IMR-90 (cell line): ENCODE measurements at regions not wholly inside any gene's neighbourhood (a gene's known extent, or its start where the extent isn't known, plus 50 kb on each side); places are given as distances from the start of the nearest gene placed in this dataset.

Experiments
- CEBPB ChIP-seq: IDR thresholded peaks from 2 replicates; pipeline ENCODE4 v1.6.1; 2012; ENCODE audit warnings: low read depth, low read length, improper control_type of control experiment
- MAFK ChIP-seq: IDR thresholded peaks from 2 replicates; pipeline ENCODE4 v1.6.1; 2012; ENCODE audit warnings: low read depth, low read length, improper control_type of control experiment
- MAZ ChIP-seq: IDR thresholded peaks from 2 replicates; pipeline ENCODE4 v1.6.1; 2012; ENCODE audit warnings: low read depth, mild to moderate bottlenecking, low read length, improper control_type of control experiment, moderate library complexity, borderline replicate concordance
- POLR2A ChIP-seq: IDR thresholded peaks from 2 replicates; pipeline ENCODE4 v1.6.1; 2012; ENCODE audit warnings: mild to moderate bottlenecking, low read depth, low read length
- RAD21 ChIP-seq: IDR thresholded peaks from 2 replicates; pipeline ENCODE4 v1.6.1; 2012; ENCODE audit warnings: low read length, improper control_type of control experiment
- RCOR1 ChIP-seq: IDR thresholded peaks from 2 replicates; pipeline ENCODE4 v1.6.1; 2012; ENCODE audit warnings: mild to moderate bottlenecking, low read length, improper control_type of control experiment; ENCODE audit not compliant: insufficient replicate concordance
- TF ChIP-seq, protein P1 (sequence below): conservative IDR thresholded peaks from 2 replicates; pipeline ENCODE4 v1.5.1; 2012; ENCODE audit warnings: mild to moderate bottlenecking, low read depth, low read length, improper control_type of control experiment
- TF ChIP-seq, protein P2 (sequence below): fragments of 150-350 bp; IDR thresholded peaks from 2 replicates; pipeline ENCODE4 v1.6.1; 2016; ENCODE audit warnings: low read depth, mild to moderate bottlenecking, low read length, moderate library complexity, borderline replicate concordance
- TF ChIP-seq, protein P3 (sequence below): fragments of 150-350 bp; IDR thresholded peaks from 2 replicates; pipeline ENCODE4 v1.6.1; 2017; ENCODE audit warnings: mild to moderate bottlenecking, antibody characterized with exemption, low read length, low read depth

DNA sequence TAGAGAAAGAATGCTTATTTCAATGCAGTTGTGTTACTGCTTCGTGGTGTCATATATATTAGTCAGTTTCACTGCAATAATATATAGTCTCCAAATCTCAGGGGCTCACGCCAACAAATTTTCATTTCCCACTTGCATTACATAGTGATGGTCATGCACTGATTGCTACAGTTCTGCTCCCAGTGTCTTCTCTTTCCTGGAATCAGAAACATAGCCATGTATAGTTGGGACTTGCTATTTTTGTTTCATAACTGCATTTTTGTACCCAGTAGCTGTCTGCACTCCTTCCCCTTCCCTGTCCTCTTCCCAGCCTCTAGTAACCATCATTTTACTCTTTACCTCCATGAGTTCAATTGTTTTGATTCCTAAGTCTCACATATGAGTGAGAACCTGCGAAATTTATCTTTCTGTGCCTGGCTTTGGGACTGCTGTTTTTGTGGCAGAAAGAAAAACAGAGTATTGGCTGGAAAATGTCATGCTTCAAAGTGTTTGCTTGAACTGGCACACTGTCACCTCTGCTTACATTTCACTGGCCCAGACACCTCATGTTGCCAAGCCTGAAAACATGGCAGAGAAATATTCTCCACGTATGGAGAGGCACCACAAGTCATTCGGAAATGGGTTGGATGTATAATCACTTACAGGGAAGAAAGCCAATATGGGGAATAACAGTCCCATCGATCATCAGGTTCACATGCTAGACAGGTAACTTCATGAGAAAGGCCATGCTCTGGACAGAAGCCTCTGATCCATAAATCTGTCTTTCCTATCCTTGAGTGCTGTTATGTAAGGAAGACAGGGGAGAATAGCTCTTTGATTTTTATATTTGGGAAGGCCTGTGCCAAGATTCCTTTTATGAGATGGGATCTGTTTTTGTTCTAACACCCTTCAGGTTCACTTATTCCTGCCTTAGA lies 60.4 kb upstream of the BACH1 start:
- TF ChIP-seq, protein P1, sequence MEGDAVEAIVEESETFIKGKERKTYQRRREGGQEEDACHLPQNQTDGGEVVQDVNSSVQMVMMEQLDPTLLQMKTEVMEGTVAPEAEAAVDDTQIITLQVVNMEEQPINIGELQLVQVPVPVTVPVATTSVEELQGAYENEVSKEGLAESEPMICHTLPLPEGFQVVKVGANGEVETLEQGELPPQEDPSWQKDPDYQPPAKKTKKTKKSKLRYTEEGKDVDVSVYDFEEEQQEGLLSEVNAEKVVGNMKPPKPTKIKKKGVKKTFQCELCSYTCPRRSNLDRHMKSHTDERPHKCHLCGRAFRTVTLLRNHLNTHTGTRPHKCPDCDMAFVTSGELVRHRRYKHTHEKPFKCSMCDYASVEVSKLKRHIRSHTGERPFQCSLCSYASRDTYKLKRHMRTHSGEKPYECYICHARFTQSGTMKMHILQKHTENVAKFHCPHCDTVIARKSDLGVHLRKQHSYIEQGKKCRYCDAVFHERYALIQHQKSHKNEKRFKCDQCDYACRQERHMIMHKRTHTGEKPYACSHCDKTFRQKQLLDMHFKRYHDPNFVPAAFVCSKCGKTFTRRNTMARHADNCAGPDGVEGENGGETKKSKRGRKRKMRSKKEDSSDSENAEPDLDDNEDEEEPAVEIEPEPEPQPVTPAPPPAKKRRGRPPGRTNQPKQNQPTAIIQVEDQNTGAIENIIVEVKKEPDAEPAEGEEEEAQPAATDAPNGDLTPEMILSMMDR: no peak
- TF ChIP-seq RAD21 (no peak), RCOR1 (no peak), POLR2A (no peak), MAZ (no peak), CEBPB (no peak; the same call in 1 of the 2 replicates), MAFK (no peak)
- TF ChIP-seq, protein P2, sequence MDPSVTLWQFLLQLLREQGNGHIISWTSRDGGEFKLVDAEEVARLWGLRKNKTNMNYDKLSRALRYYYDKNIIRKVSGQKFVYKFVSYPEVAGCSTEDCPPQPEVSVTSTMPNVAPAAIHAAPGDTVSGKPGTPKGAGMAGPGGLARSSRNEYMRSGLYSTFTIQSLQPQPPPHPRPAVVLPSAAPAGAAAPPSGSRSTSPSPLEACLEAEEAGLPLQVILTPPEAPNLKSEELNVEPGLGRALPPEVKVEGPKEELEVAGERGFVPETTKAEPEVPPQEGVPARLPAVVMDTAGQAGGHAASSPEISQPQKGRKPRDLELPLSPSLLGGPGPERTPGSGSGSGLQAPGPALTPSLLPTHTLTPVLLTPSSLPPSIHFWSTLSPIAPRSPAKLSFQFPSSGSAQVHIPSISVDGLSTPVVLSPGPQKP: no peak
- TF ChIP-seq, protein P3, sequence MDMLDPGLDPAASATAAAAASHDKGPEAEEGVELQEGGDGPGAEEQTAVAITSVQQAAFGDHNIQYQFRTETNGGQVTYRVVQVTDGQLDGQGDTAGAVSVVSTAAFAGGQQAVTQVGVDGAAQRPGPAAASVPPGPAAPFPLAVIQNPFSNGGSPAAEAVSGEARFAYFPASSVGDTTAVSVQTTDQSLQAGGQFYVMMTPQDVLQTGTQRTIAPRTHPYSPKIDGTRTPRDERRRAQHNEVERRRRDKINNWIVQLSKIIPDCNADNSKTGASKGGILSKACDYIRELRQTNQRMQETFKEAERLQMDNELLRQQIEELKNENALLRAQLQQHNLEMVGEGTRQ: no peak
